CD14-positive monocyte (primary cell): ENCODE measurements at regions not wholly inside any gene's neighbourhood (a gene's known extent, or its start where the extent isn't known, plus 50 kb on each side); places are given as distances from the start of the nearest gene placed in this dataset.

Experiments used
- DNase-seq, 3 donors: peaks; one replicate each; pipeline ENCODE4 v3.0.0-alpha.2; 2011 to 2022
- H2AFZ ChIP-seq: 2 replicates; pipeline ENCODE4 v1.6.0; 2012; ENCODE audit warnings: mild to moderate bottlenecking, low read depth, low read length, inconsistent platforms; ENCODE audit not compliant: insufficient read depth, poor library complexity, severe bottlenecking
- H3K27ac ChIP-seq, 2 donors: 1 replicate in 1 of 2; 2 replicates in 1 of 2; pipeline ENCODE4 v1.5.1; 2012 to 2013; ENCODE audit warnings: low read length in 2 of 2, control low read depth in 1 of 2, inconsistent platforms in 1 of 2, low read depth in 1 of 2, mild to moderate bottlenecking in 1 of 2
- H3K27me3 ChIP-seq, 2 donors: one replicate each; pipeline versions ENCODE4 v1.6.0 to v1.6.1; 2011 to 2013; ENCODE audit warnings: low read length in 2 of 2; ENCODE audit not compliant: control insufficient read depth in 2 of 2, insufficient read depth in 2 of 2
- H3K36me3 ChIP-seq, 2 donors: replicated peaks in 1 of 2; 1 replicate in 1 of 2; 2 replicates in 1 of 2; pipeline versions ENCODE4 v1.5.1 to v1.6.1; 2012 to 2013; ENCODE audit warnings: low read length in 2 of 2, control low read depth in 1 of 2, inconsistent platforms in 1 of 2, mild to moderate bottlenecking in 1 of 2; ENCODE audit not compliant: insufficient read depth in 2 of 2, control insufficient read depth in 1 of 2
- H3K4me1 ChIP-seq, 2 donors: 1 replicate in 1 of 2; 2 replicates in 1 of 2; pipeline versions ENCODE4 v1.5.1 to v1.6.1; 2012 to 2013; ENCODE audit warnings: low read length in 2 of 2, control low read depth in 1 of 2, inconsistent platforms in 1 of 2, mild to moderate bottlenecking in 1 of 2, moderate library complexity in 1 of 2; ENCODE audit not compliant: insufficient read depth in 2 of 2, control insufficient read depth in 1 of 2
- H3K4me2 ChIP-seq: replicated peaks from 2 replicates; pipeline ENCODE3; 2012; ENCODE audit warnings: low read length, moderate library complexity, mild to moderate bottlenecking; ENCODE audit not compliant: poor library complexity, severe bottlenecking; ENCODE audit errors: extremely low read depth
- H3K4me3 ChIP-seq, 3 experiments: fragments of 200-600 bp in 1 of 3; sonication (generic) in 1 of 3; replicated peaks in 1 of 3; 1 replicate in 2 of 3; 2 replicates in 1 of 3; pipeline ENCODE4 v1.5.1; 2011 to 2013; ENCODE audit warnings: low read length in 3 of 3, mild to moderate bottlenecking in 3 of 3, control low read depth in 2 of 3, low read depth in 2 of 3, inconsistent platforms in 1 of 3, moderate library complexity in 1 of 3
- H3K79me2 ChIP-seq: 2 replicates; pipeline ENCODE4 v1.6.0; 2012; ENCODE audit warnings: mild to moderate bottlenecking, control low read depth, inconsistent platforms, low read length, moderate library complexity; ENCODE audit not compliant: insufficient read depth
- H3K9ac ChIP-seq: 2 replicates; pipeline ENCODE4 v1.6.0; 2017; ENCODE audit warnings: low read length, mild to moderate bottlenecking; ENCODE audit not compliant: insufficient read depth, poor library complexity, severe bottlenecking
- H3K9me3 ChIP-seq, 2 donors: replicated peaks in 1 of 2; 1 replicate in 1 of 2; 2 replicates in 1 of 2; pipeline versions ENCODE4 v1.5.1 to v1.6.1; 2012 to 2013; ENCODE audit warnings: low read length in 2 of 2, control low read depth in 1 of 2; ENCODE audit not compliant: control insufficient read depth in 1 of 2, insufficient read depth in 1 of 2
- H4K20me1 ChIP-seq: 2 replicates; pipeline ENCODE4 v1.6.0; 2012; ENCODE audit warnings: mild to moderate bottlenecking, low read length, control low read depth, moderate library complexity; ENCODE audit not compliant: insufficient read depth
- H3K27ac Mint-ChIP-seq, 7 donors: one replicate each; pipeline ENCODE4 v1.8.0; 2020; ENCODE audit warnings: mild to moderate bottlenecking in 7 of 7, mixed read lengths in 7 of 7, moderate library complexity in 6 of 7, inconsistent platforms in 2 of 7
- H3K27me3 Mint-ChIP-seq, 3 donors: one replicate each; pipeline ENCODE4 v1.8.0; 2021 to 2022; ENCODE audit warnings: low read depth in 3 of 3, mild to moderate bottlenecking in 3 of 3, mixed read lengths in 3 of 3, moderate library complexity in 3 of 3, inconsistent platforms in 1 of 3
- H3K36me3 Mint-ChIP-seq, 2 donors: one replicate each; pipeline ENCODE4 v1.8.0; 2020; ENCODE audit warnings: mixed read lengths in 2 of 2, inconsistent platforms in 1 of 2, mild to moderate bottlenecking in 1 of 2
- H3K4me1 Mint-ChIP-seq: one replicate; pipeline ENCODE4 v1.8.0; 2020; ENCODE audit warnings: mild to moderate bottlenecking, mixed read lengths
- H3K4me3 Mint-ChIP-seq, 2 donors: one replicate each; pipeline ENCODE4 v1.8.0; 2020; ENCODE audit warnings: mild to moderate bottlenecking in 2 of 2, mixed read lengths in 2 of 2, moderate library complexity in 1 of 2
- H3K9me3 Mint-ChIP-seq, 7 donors: one replicate each; pipeline ENCODE4 v1.8.0; 2020 to 2022; ENCODE audit warnings: mixed read lengths in 7 of 7, mild to moderate bottlenecking in 6 of 7, moderate library complexity in 6 of 7, inconsistent platforms in 2 of 7
- CTCF ChIP-seq: fragments of 200-600 bp; IDR thresholded peaks from one replicate; pipeline ENCODE4 v1.8.0; 2022; ENCODE audit warnings: antibody characterized with exemption, mild to moderate bottlenecking
- WGBS: methylation state at CpG from one replicate; pipeline ENCODE4 v1.1.5; 2013; ENCODE audit warnings: missing lambda C conversion rate; ENCODE audit not compliant: insufficient coverage; 5-methylcytosine and 5-hydroxymethylcytosine counted together
- intact Hi-C, 2 donors: fragments of 100-400 bp; cut with micrococcal nuclease; formaldehyde crosslinking; loops; one replicate each; pipeline versions ENCODE4 v1.15.0 to v1.15.1; 2023

- Histone ChIP-seq H3K9ac (no peak overlapping the region), H2AFZ (no peak overlapping the region), H3K27ac (no peak overlapping the region), H3K4me1 (peaks cover 7 to 8% of the 10 kb centered on the region in 2 donors), H3K79me2 (no peaks in the 10 kb centered on the region), H3K27me3 (no peaks in the 10 kb centered on the region), H4K20me1 (no peaks in the 10 kb centered on the region), H3K4me3 (no peak overlapping the region), H3K36me3 (no peaks in the 10 kb centered on the region), H3K9me3 (no peaks in the 10 kb centered on the region), H3K4me2 (no peak overlapping the region)
- intact Hi-C loops = no loop called here
- H3K36me3 Mint-ChIP-seq = no peaks in the 10 kb centered on the region
- no peak overlapping the region for H3K4me3 Mint-ChIP-seq
- no peak for TF ChIP-seq CTCF
- H3K9me3 Mint-ChIP-seq = peaks cover 0 to 5% (median 2%) of the 10 kb centered on the region in 7 donors
- H3K27ac Mint-ChIP-seq = no peak overlapping the region
- peaks cover 9% of the 10 kb centered on the region for H3K4me1 Mint-ChIP-seq
- H3K27me3 Mint-ChIP-seq = peaks cover 0 to 6% (median 1%) of the 10 kb centered on the region in 3 donors
- no CpG with 5 or more reads among the region's 1 CpG for WGBS
- DNase-seq = no peak
Measured at GRCh38 chrX:68989456-68989855, 160.6 kb downstream of the EFNB1 start.

- Mint-ChIP-seq H3K4me1 (peaks cover 4% of the 10 kb centered on the region), H3K4me3 (no peak overlapping the region), H3K27ac (peak overlapping the region in 2 of 7 donors; percentile 46 to 79), H3K27me3 (peaks cover 0 to 6% (median 1%) of the 10 kb centered on the region in 3 donors), H3K36me3 (no peaks in the 10 kb centered on the region), H3K9me3 (peaks cover 0 to 5% (median 2%) of the 10 kb centered on the region in 7 donors)
- H3K4me3 ChIP-seq = no peak overlapping the region
- no CpG with 5 or more reads among the region's 5 CpGs for WGBS
- no peak for TF ChIP-seq CTCF
- no peaks in the 10 kb centered on the region for H3K9me3 ChIP-seq
- H3K9ac ChIP-seq = no peak overlapping the region
- no peak overlapping the region for H2AFZ ChIP-seq
- intact Hi-C loops = no loop called here
- H4K20me1 ChIP-seq = no peaks in the 10 kb centered on the region
- peaks cover under 1 to 2% of the 10 kb centered on the region in 2 donors for H3K4me1 ChIP-seq
- no peaks in the 10 kb centered on the region for H3K27me3 ChIP-seq
- no peaks in the 10 kb centered on the region for H3K36me3 ChIP-seq
- H3K79me2 ChIP-seq = no peaks in the 10 kb centered on the region
- no peak for DNase-seq
- H3K27ac ChIP-seq = no peak overlapping the region
- no peak overlapping the region for H3K4me2 ChIP-seq
Measured at GRCh38 chrX:68988865-68989264, 160.0 kb downstream of the EFNB1 start.
